Heart left ventricle (tissue), 16 donors: ENCODE measurements at regions not wholly inside any gene's neighbourhood (a gene's known extent, or its start where the extent isn't known, plus 50 kb on each side); places are given as distances from the start of the nearest gene placed in this dataset.

Source experiments
- ATAC-seq, 4 donors: fragments of 200-7000 bp; cut with Tn5 transposase; one replicate each; pipeline ENCODE4 v1.9.1; 2020 to 2022; ENCODE audit warnings: moderate library complexity in 4 of 4, mild to moderate bottlenecking in 3 of 4, moderate number of reproducible peaks in 1 of 4
- DNase-seq, 5 donors: peaks; one replicate each; pipeline ENCODE4 v3.0.0-alpha.2; 2020
- H3K27ac ChIP-seq, 12 donors: fragments of 200-600 bp; sonication (generic) in 4 of 12; one replicate each; pipeline versions ENCODE4 v1.5.0 to v1.8.0; 2016 to 2022; ENCODE audit warnings: mild to moderate bottlenecking in 2 of 12
- H3K27me3 ChIP-seq, 9 donors: fragments of 200-600 bp; sonication (generic) in 2 of 9; one replicate each; pipeline versions ENCODE4 v1.5.1 to v1.8.0; 2016 to 2022; ENCODE audit warnings: mild to moderate bottlenecking in 3 of 9
- H3K36me3 ChIP-seq, 9 donors: fragments of 200-600 bp; sonication (generic) in 2 of 9; one replicate each; pipeline versions ENCODE4 v1.5.0 to v1.8.0; 2018 to 2022; ENCODE audit warnings: mild to moderate bottlenecking in 2 of 9
- H3K4me1 ChIP-seq, 12 donors: fragments of 200-600 bp; sonication (generic) in 4 of 12; one replicate each; pipeline versions ENCODE4 v1.5.0 to v1.8.0; 2016 to 2022; ENCODE audit warnings: mild to moderate bottlenecking in 3 of 12
- H3K4me3 ChIP-seq, 12 donors: fragments of 200-600 bp; sonication (generic) in 4 of 12; one replicate each; pipeline versions ENCODE4 v1.5.0 to v1.8.0; 2017 to 2022; ENCODE audit warnings: mild to moderate bottlenecking in 9 of 12, moderate library complexity in 4 of 12
- H3K9me3 ChIP-seq, 12 donors: fragments of 200-600 bp; sonication (generic) in 4 of 12; one replicate each; pipeline versions ENCODE4 v1.5.0 to v1.8.0; 2016 to 2022; ENCODE audit warnings: mild to moderate bottlenecking in 1 of 12
- CTCF ChIP-seq, 12 donors: fragments of 200-600 bp; sonication (generic) in 4 of 12; IDR thresholded peaks; one replicate each; pipeline versions ENCODE4 v1.5.0 to v1.8.0; 2018 to 2022; ENCODE audit warnings: antibody characterized with exemption in 12 of 12, mild to moderate bottlenecking in 5 of 12
- POLR2A ChIP-seq, 2 donors: fragments of 450-650 bp; IDR thresholded peaks; one replicate each; pipeline ENCODE4 v1.6.1; 2017; ENCODE audit warnings: antibody characterized with exemption in 2 of 2, mild to moderate bottlenecking in 2 of 2, moderate library complexity in 2 of 2
- WGBS, 4 donors: extraction: QIAGEN DNeasy Blood & Tissue Kit in 2 of 4; methylation state at CpG; one replicate each; pipeline versions ENCODE4 v1.1.5 to v1.1.7; 2013 to 2018; 5-methylcytosine and 5-hydroxymethylcytosine counted together
- intact Hi-C, 10 donors: fragments of 100-400 bp; cut with DNase I; formaldehyde crosslinking; loops; one replicate each; pipeline versions ENCODE4 v1.11.1 to v1.14.2; 2022
- donor health status: ischemic (EF 13 %, LVEDD 7.1; RV severe dilation, severe dysfunction).
- donor health status: healthy with polysubstance abuse.
- donor health status: DM: no; HTN: yes; CAD: no.
- donor health status: DM: no; HTN: no; CAD: no.
- donor health status: ischemic (EF 25% LVEDD 6.9; RV normal size, moderate dysfunction).
- donor health status: ischemic (EF 25% LVEDD 5.7; RV mildly dilated, moderate dysfunction).
- donor health status: healthy.
- donor health status: DM: yes; HTN: yes; CAD: no.
- donor health status: ischemic (EF 35%, LVEDD 5.7; RV mildly dilated, moderate dysfunction).
- donor health status: nonischemic (EF 11% LVEDD 7.7; RV severe dilation, severe dysfunction).
- donor health status: DM: yes; HTN: yes; CAD: no.
- donor health status: PGD.
- donor health status: ischemic (EF 29% LVEDD 5.4; RV normal size, mild dysfunction).
- donor health status: nonischemic (EF 23%, LVEDD 6.1; RV moderate dilation, normal function).

- H3K9me3 ChIP-seq, result peaks cover 0 to 15% (median 3%) of the 10 kb centered on the region in 12 donors
- H3K27ac ChIP-seq, result no peak overlapping the region
- ATAC-seq, result no peak
- TF ChIP-seq POLR2A (IDR thresholded peaks at IDR 0.05) (no peak), CTCF (IDR thresholded peaks at IDR 0.05) (no peak)
- no peak for DNase-seq
- intact Hi-C loops, result no loop called here
- peaks cover 0 to 14% (median 0%) of the 10 kb centered on the region in 12 donors for H3K4me1 ChIP-seq
- no peak overlapping the region for H3K4me3 ChIP-seq
- no peaks in the 10 kb centered on the region for H3K27me3 ChIP-seq
- H3K36me3 ChIP-seq, result no peaks in the 10 kb centered on the region
Measured at GRCh38 chr3:56966509-56966908, 94.0 kb upstream of the SPATA12 start.

- no peak for DNase-seq
- H3K36me3 ChIP-seq, result no peaks in the 10 kb centered on the region
- no peak overlapping the region for H3K27ac ChIP-seq
- no peak overlapping the region for H3K4me3 ChIP-seq
- intact Hi-C loops, result no loop called here
- peaks cover 0 to 14% (median 0%) of the 10 kb centered on the region in 12 donors for H3K4me1 ChIP-seq
- 97 to 100% (median 98%) methylated on average over 1 of the region's 1 CpG for WGBS, 4 donors
- H3K9me3 ChIP-seq, result peaks cover 0 to 15% (median 3%) of the 10 kb centered on the region in 12 donors
- H3K27me3 ChIP-seq, result no peaks in the 10 kb centered on the region
- no peak for TF ChIP-seq CTCF (IDR thresholded peaks at IDR 0.05)
- no peak for TF ChIP-seq POLR2A (IDR thresholded peaks at IDR 0.05)
- no peak for ATAC-seq
Measured at GRCh38 chr3:56966104-56966503, 94.4 kb upstream of the SPATA12 start.

- H3K27ac ChIP-seq, result no peak overlapping the region
- 91 to 99% (median 95%) methylated on average over 2 of the region's 2 CpGs for WGBS, 4 donors
- H3K36me3 ChIP-seq, result no peaks in the 10 kb centered on the region
- intact Hi-C loops, result no loop called here
- H3K4me3 ChIP-seq, result no peak overlapping the region
- H3K27me3 ChIP-seq, result no peaks in the 10 kb centered on the region
- TF ChIP-seq POLR2A (IDR thresholded peaks at IDR 0.05), result no peak
- TF ChIP-seq CTCF (IDR thresholded peaks at IDR 0.05), result no peak
- no peak for DNase-seq
- no peaks in the 10 kb centered on the region for H3K4me1 ChIP-seq
- peaks cover 0 to 15% (median 3%) of the 10 kb centered on the region in 12 donors for H3K9me3 ChIP-seq
- ATAC-seq, result no peak
Measured at GRCh38 chr3:56962922-56963321, 97.5 kb upstream of the SPATA12 start.

GRCh38 chr3:56962206-56962605 lies 98.3 kb upstream of the SPATA12 start:
- DNase-seq (no peak), ATAC-seq (no peak)
- Histone ChIP-seq H3K27me3 (no peaks in the 10 kb centered on the region), H3K27ac (no peak overlapping the region), H3K36me3 (no peaks in the 10 kb centered on the region), H3K9me3 (peaks cover 0 to 15% (median 3%) of the 10 kb centered on the region in 12 donors), H3K4me1 (no peaks in the 10 kb centered on the region), H3K4me3 (no peak overlapping the region)
- intact Hi-C loops, result no loop called here
- no peak for TF ChIP-seq CTCF (IDR thresholded peaks at IDR 0.05)
- no peak for TF ChIP-seq POLR2A (IDR thresholded peaks at IDR 0.05)
- 73 to 83% (median 78%) methylated on average over 3 of the region's 3 CpGs for WGBS, 4 donors
